HEK293 (cell line): ENCODE measurements at regions not wholly inside any gene's neighbourhood (a gene's known extent, or its start where the extent isn't known, plus 50 kb on each side); places are given as distances from the start of the nearest gene placed in this dataset.

Experiments used
- CTCF ChIA-PET: fragments of 350-600 bp; formaldehyde crosslinking; extraction: SDS; loops from one replicate; lab custom pipeline; 2021; ENCODE audit warnings: antibody characterized with exemption; lab: Yijun Ruan, JAX
- POLR2A ChIA-PET: fragments of 300-600 bp; formaldehyde crosslinking; extraction: SDS; loops from one replicate; lab custom pipeline; 2020; ENCODE audit warnings: antibody characterized with exemption, inconsistent platforms; lab: Yijun Ruan, JAX
- H3K27ac ChIP-seq: fragments of 200-500 bp; sonication (Bioruptor generic); 2 replicates; pipeline ENCODE4 v1.5.1; 2014; ENCODE audit warnings: low read depth, low read length, control low read depth, inconsistent platforms; ENCODE audit errors: extremely low read depth
- H3K36me3 ChIP-seq, 2 experiments: fragments of 200-500 bp in 1 of 2; sonication (Bioruptor generic) in 1 of 2; 1 replicate in 1 of 2; 2 replicates in 1 of 2; pipeline ENCODE4 v1.5.1; 2014 to 2017; ENCODE audit warnings: inconsistent platforms in 2 of 2, low read length in 2 of 2; ENCODE audit not compliant: control insufficient read depth in 2 of 2, insufficient read depth in 1 of 2
- H3K4me1 ChIP-seq: fragments of 200-500 bp; sonication (Bioruptor generic); 2 replicates; pipeline ENCODE4 v1.5.1; 2014; ENCODE audit warnings: mild to moderate bottlenecking, low read length, inconsistent platforms; ENCODE audit not compliant: control insufficient read depth, insufficient read depth
- H3K4me3 ChIP-seq: 2 replicates; pipeline ENCODE4 v1.5.1; 2011; ENCODE audit warnings: low read depth, mild to moderate bottlenecking, control low read depth, low read length, moderate library complexity
- H3K9me3 ChIP-seq: fragments of 200-500 bp; sonication (Bioruptor generic); 2 replicates; pipeline ENCODE4 v1.5.1; 2014; ENCODE audit warnings: low read depth, low read length, inconsistent platforms; ENCODE audit not compliant: control insufficient read depth, insufficient read depth
- CTCF ChIP-seq: fragments of 450-650 bp; formaldehyde crosslinking; IDR thresholded peaks from 2 replicates; pipeline ENCODE4 v1.5.1; 2016; ENCODE audit warnings: missing biosample characterization, missing genetic modification characterization
- GLI2 ChIP-seq: fragments of 450-650 bp; formaldehyde crosslinking; IDR thresholded peaks from 2 replicates; pipeline ENCODE4; 2017; ENCODE audit warnings: missing biosample characterization, missing genetic modification characterization, low read depth, borderline replicate concordance
- PRDM10 ChIP-seq: fragments of 450-650 bp; formaldehyde crosslinking; IDR thresholded peaks from 2 replicates; pipeline ENCODE4 v1.5.1; 2016; ENCODE audit warnings: missing biosample characterization, missing genetic modification characterization
- PRDM2 ChIP-seq: fragments of 450-650 bp; formaldehyde crosslinking; IDR thresholded peaks from 2 replicates; pipeline ENCODE4 v1.5.1; 2016; ENCODE audit warnings: missing biosample characterization, missing genetic modification characterization, borderline replicate concordance
- SP3 ChIP-seq: fragments of 450-650 bp; formaldehyde crosslinking; IDR thresholded peaks from 2 replicates; pipeline ENCODE4 v1.5.1; 2016; ENCODE audit warnings: missing biosample characterization, missing genetic modification characterization
- ZBTB44 ChIP-seq: fragments of 450-650 bp; IDR thresholded peaks from 2 replicates; pipeline ENCODE4 v1.5.1; 2018; ENCODE audit warnings: missing biosample characterization, mild to moderate bottlenecking, missing genetic modification characterization
- ZFP37 ChIP-seq: fragments of 450-650 bp; formaldehyde crosslinking; IDR thresholded peaks from 2 replicates; pipeline ENCODE4 v1.5.1; 2016; ENCODE audit warnings: missing biosample characterization, missing genetic modification characterization
- ZNF169 ChIP-seq: fragments of 450-650 bp; formaldehyde crosslinking; IDR thresholded peaks from 2 replicates; pipeline ENCODE4 v1.5.1; 2016; ENCODE audit warnings: missing biosample characterization, missing genetic modification characterization
- ZNF184 ChIP-seq: fragments of 450-650 bp; IDR thresholded peaks from 2 replicates; pipeline ENCODE4 v1.5.1; 2018; ENCODE audit warnings: missing biosample characterization, mild to moderate bottlenecking, missing genetic modification characterization
- ZNF223 ChIP-seq: fragments of 450-650 bp; formaldehyde crosslinking; IDR thresholded peaks from 2 replicates; pipeline ENCODE4 v1.5.1; 2016; ENCODE audit warnings: missing biosample characterization, missing genetic modification characterization
- ZNF335 ChIP-seq: fragments of 450-650 bp; formaldehyde crosslinking; conservative IDR thresholded peaks from 2 replicates; pipeline ENCODE4 v1.5.1; 2016; ENCODE audit warnings: missing biosample characterization, missing genetic modification characterization
- ZNF341 ChIP-seq: fragments of 450-650 bp; formaldehyde crosslinking; IDR thresholded peaks from 2 replicates; pipeline ENCODE4; 2016; ENCODE audit warnings: low read depth, missing biosample characterization, missing genetic modification characterization
- ZNF394 ChIP-seq: fragments of 450-650 bp; formaldehyde crosslinking; IDR thresholded peaks from 2 replicates; pipeline ENCODE4 v1.5.1; 2016; ENCODE audit warnings: missing biosample characterization, missing genetic modification characterization, mild to moderate bottlenecking, moderate library complexity, borderline replicate concordance
- ZNF426 ChIP-seq: fragments of 450-650 bp; formaldehyde crosslinking; IDR thresholded peaks from 2 replicates; pipeline ENCODE4 v1.5.1; 2017; ENCODE audit warnings: missing biosample characterization, missing genetic modification characterization, mild to moderate bottlenecking, inconsistent platforms, moderate library complexity
- ZNF488 ChIP-seq: fragments of 450-650 bp; formaldehyde crosslinking; IDR thresholded peaks from 2 replicates; pipeline ENCODE4 v1.5.1; 2016; ENCODE audit warnings: missing biosample characterization, missing genetic modification characterization
- ZNF776 ChIP-seq: fragments of 450-650 bp; formaldehyde crosslinking; IDR thresholded peaks from 2 replicates; pipeline ENCODE4 v1.5.0; 2017; ENCODE audit warnings: missing biosample characterization, missing genetic modification characterization, borderline replicate concordance
- ZNF777 ChIP-seq: fragments of 450-650 bp; formaldehyde crosslinking; IDR thresholded peaks from 2 replicates; pipeline ENCODE4 v1.5.1; 2017; ENCODE audit warnings: missing biosample characterization, missing genetic modification characterization, borderline replicate concordance
- ZSCAN18 ChIP-seq: fragments of 450-650 bp; formaldehyde crosslinking; IDR thresholded peaks from 2 replicates; pipeline ENCODE4 v1.5.1; 2016; ENCODE audit warnings: missing biosample characterization, missing genetic modification characterization

- ChIA-PET POLR2A (no interaction called here), CTCF (no interaction called here)
- H3K4me1 ChIP-seq: no peaks in the 10 kb centered on the region
- no peaks in the 10 kb centered on the region for H3K36me3 ChIP-seq
- H3K27ac ChIP-seq: no peak overlapping the region
- H3K4me3 ChIP-seq: no peak overlapping the region
- no peaks in the 10 kb centered on the region for H3K9me3 ChIP-seq
- TF ChIP-seq ZNF394 (tag by site-specific recombination) (no peak), ZNF777 (no peak), ZBTB44 (tag by site-specific recombination) (no peak), SP3 (tag by site-specific recombination) (no peak), ZFP37 (tag by site-specific recombination) (no peak), ZNF184 (tag by site-specific recombination) (no peak), ZNF335 (tag by site-specific recombination) (no peak), PRDM10 (tag by site-specific recombination) (no peak), ZNF488 (tag by site-specific recombination) (no peak), CTCF (tag by site-specific recombination) (no peak), ZNF341 (tag by site-specific recombination) (no peak), ZNF169 (tag by site-specific recombination) (no peak), ZSCAN18 (tag by site-specific recombination) (no peak), ZNF426 (tag by site-specific recombination) (no peak), PRDM2 (tag by site-specific recombination) (no peak), ZNF776 (no peak), GLI2 (tag by site-specific recombination) (no peak), ZNF223 (tag by site-specific recombination) (no peak)
Measured at GRCh38 chr12:131363393-131363792, 347.5 kb upstream of the SFSWAP start.
